ENCODE measurements at regions not wholly inside any gene's neighbourhood (a gene's known extent, or its start where the extent isn't known, plus 50 kb on each side); places are given as distances from the start of the nearest gene placed in this dataset.

- DNase-seq (ENCODE audit: low read depth): no peak
These were observed 259.7 kb upstream of the ZNF608 start for GRCh38 chr5:125006011-125006685.

GRCh38 chr5:125010356-125010755, 263.9 kb upstream of the ZNF608 start:
- DNase-seq (ENCODE audit: low read depth): no peak

GRCh38 chr5:125011014-125011413, 264.6 kb upstream of the ZNF608 start:
- DNase-seq (ENCODE audit: low read depth): no peak

DNA sequence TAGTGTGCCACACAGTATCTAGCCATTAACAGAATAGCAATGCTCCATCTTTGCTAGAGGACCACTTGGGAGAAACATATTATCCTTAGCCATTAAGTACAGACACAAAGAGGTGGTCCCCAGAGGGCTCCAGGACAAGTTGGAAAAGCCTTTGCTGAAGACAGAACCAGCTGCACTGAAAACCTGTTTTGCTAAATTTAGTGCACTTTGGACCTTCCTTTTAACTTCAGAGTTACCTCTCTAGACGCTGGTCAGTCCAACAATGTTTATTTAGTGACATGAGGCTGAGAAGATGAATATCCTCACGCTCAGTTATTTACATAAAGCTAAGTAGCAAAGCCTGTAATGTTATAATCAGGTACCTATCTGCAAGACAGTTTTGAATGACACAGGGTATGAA, 265.0 kb upstream of the ZNF608 start:
- DNase-seq (ENCODE audit: low read depth): no peak

- no peak for DNase-seq (ENCODE audit: low read depth)
These were observed 265.5 kb upstream of the ZNF608 start for GRCh38 chr5:125011947-125012346.

DNA sequence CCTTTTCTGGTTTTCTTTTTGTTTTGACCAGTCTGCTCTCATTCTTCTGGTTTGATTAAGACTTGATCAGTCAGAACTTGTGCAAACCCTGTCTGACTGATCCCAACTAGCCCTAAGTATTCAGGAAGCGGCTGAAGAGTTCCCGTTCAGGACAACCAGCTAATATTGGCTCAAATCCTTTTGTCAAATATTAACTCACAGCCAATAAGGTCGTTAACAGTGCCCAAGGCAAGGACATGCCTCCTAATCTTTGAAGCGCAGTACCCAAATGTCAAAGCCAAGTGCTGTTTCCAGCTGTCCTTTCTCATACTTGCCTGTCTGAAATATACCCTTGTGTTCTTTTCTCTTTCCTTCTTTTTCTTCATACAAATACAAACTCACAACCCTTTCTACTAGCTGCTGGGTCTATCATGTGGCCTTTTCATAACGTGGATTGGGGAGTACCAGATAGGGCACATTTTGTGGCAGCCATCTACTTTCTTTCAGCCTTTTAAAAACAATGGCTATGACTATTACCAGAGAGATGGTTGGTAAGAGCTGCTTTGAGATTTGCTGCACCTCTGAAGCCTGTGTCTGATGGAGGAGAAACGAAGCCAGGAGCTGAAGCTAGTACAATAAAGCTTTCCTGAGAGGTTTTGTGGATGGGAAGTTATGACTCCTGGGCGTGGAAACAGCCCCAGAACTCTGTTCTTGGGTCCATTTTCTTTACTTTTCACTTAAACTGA, 266.4 kb upstream of the ZNF608 start:
- DNase-seq (ENCODE audit: low read depth): no peak

- no peak for DNase-seq (ENCODE audit: low read depth)
These were observed 267.8 kb upstream of the ZNF608 start for GRCh38 chr5:125014202-125014601.

- no peak for DNase-seq (ENCODE audit: low read depth)
These were observed 271.4 kb upstream of the ZNF608 start for GRCh38 chr5:125017796-125018195.

GRCh38 chr5:125023673-125024072, 277.2 kb upstream of the ZNF608 start:
- DNase-seq (ENCODE audit: low read depth): peak; percentile 14

DNA sequence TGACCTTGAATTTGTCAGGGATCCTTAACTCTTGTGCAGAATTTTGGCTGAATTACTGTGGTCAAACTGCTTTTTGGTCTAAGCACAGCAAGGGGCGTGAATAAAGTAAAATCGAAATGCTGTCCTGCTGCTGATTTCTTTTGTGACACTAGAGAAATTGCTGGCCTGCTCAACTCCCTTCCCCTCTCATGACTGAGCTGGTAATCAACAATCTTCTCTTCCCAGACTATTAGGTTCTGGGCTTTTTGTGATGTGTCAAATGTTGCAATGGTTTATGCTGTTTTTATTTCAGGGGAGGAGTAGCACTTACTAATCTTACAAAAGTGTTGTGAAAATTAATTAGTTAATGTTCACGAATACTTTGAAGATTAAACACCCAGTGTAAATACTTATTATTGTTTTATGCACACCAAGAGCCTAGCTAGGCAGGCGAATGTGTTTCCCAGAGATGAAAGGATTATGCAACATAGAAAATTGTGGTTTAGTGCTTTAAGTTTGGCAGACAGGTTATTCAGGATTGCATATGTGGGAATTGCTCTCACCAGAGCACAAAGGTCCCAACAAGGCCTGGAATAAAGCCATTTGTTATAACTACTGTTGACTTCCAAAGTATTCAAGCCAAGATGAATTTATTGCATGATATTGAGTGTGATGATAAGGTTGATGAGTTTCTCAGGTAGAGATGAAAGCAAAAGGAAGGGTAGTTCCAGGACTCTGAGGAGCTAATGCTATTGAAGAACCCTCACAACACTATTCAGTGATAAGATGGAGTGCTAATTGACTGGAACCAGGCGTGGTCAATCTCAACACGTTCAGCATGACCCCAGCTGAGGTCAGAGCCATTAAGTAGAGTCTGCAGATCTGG, 280.7 kb upstream of the ZNF608 start:
- peak; percentile 81 for DNase-seq (ENCODE audit: low read depth)

- peak; percentile 90 for DNase-seq (ENCODE audit: low read depth)
These were observed 285.8 kb upstream of the ZNF608 start for GRCh38 chr5:125032286-125032685.

DNA sequence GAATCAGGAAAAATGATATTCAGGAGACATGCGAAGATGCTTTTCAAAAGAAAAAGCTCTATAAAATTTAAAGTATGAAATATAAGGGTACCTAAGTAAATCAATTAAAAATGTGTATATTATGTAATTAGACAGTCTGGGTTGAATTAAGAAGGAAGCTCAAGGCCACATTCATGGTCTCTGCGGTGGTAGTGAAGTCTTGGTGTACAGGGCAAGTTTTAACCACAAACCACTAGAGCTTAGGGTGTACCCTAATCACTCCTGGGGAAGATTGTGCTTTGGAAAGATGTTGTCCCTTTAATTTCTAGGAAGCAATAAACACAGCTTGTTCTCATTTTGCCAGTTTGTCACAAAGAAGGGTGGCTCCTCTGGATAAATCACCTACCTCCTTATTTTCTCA, 287.2 kb upstream of the ZNF608 start:
- DNase-seq (ENCODE audit: low read depth): no peak

DNA sequence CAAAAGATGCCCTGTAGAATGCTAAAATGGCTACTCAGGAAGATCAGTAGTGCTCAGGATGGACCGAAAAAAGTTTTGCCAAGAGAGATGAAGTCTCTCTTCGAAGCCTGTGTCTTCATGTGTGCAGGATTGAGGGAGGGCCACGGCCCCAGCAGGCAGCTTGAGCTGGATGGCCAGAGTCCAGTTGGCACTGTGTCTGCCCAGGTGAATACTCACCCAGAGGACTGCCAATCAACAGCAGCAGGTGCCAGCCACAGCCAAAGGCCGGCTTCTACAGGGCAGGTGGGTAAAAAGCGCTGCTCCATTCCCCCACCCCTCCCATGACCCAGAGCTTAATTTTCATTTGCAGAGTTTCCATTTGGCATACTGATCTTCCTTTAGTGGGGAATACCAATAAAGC, 287.9 kb upstream of the ZNF608 start:
- no peak for DNase-seq (ENCODE audit: low read depth)

DNA sequence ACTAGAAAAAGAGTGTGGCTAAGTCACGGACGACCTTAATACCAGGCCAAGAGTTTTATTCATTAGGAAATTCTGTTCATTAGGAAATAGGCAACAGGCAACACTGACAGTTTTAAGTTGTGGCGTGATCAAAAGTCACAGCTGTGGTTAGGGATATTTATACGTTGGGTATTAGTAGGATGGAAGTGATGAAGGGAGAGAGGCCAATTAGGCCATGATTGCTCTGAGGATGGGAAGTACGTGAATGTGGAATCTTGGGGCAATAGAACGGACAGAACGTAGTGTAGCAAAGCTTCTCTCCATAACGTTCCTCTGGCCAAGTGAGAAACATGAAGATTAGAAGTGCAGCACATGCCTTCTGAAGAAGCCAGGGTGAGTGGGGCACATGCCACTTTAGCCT, 290.1 kb upstream of the ZNF608 start:
- no peak for DNase-seq (ENCODE audit: low read depth)

- DNase-seq (ENCODE audit: low read depth): no peak
These were observed 290.6 kb upstream of the ZNF608 start for GRCh38 chr5:125037020-125037419.

GRCh38 chr5:125037530-125037929, 291.1 kb upstream of the ZNF608 start:
- no peak for DNase-seq (ENCODE audit: low read depth)

DNA sequence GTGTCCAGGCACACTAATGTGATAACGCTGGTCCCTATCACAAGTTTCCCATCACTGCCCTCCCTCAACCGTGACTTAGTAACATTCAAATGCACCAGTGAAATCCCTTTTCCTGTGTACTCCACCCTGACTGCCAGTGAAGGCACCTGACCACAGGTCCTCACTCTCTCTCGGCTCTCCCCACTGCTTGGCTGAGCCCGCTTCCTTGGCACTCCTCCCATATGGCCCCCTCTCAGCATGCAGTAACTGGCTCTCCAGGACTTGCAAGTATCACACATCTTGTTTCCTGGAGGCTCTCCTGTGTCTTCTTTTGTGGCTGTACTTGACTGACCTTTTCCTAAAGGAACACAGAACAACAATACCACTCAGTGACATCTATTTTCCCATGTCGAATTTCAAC, 292.0 kb upstream of the ZNF608 start:
- no peak for DNase-seq (ENCODE audit: low read depth)

DNA sequence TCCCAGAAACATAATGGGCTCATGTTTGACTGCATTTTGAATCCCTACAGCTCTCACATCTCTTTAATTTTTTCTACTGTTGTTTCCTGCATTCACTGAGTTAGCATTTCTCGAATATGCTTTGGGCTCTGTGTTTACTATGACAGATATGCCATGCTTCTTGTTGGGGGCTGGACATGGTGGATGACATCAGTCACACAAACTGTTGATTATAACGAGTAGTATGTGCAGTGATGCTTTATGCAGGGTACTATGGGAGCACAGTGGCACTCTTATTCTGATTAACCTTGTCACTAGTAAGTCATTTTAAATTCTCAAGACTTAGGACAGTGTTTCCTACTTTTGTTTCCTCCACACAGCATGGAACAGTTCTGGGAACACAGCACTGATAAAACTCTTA, 295.4 kb upstream of the ZNF608 start:
- no peak for DNase-seq (ENCODE audit: low read depth)

DNA sequence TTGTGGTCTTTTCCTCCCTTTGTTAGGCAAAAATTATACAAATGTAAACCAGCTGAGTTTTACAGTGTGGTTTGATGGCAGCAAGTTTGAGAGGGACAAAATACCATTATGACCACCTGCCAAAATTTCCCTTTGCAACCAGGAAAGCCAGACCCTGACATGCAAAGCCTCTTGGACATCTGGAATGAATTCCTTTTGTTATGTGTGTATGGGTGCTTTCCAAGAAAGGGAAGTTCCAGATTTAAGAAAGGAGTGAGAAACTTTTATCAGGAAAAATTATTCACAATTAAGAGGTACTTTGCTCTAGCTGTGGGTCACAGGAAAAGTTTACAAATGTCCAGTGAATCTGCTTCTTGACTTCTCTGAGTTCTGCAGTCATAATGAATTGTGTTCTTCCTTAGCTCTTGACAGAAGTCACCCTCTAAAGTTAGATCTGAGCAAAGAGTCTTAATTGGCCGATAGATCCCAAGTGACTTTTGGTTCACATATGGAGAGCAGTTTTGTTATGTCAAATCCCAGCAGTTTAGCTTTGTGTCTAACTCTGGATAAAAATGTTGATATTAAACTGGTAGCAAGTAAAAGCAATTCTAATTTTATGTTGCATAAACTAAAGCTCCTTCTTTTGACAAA, 295.9 kb upstream of the ZNF608 start:
- no peak for DNase-seq (ENCODE audit: low read depth)

GRCh38 chr5:125043781-125044391, 297.4 kb upstream of the ZNF608 start:
- DNase-seq (ENCODE audit: low read depth): peak; percentile 82

DNA sequence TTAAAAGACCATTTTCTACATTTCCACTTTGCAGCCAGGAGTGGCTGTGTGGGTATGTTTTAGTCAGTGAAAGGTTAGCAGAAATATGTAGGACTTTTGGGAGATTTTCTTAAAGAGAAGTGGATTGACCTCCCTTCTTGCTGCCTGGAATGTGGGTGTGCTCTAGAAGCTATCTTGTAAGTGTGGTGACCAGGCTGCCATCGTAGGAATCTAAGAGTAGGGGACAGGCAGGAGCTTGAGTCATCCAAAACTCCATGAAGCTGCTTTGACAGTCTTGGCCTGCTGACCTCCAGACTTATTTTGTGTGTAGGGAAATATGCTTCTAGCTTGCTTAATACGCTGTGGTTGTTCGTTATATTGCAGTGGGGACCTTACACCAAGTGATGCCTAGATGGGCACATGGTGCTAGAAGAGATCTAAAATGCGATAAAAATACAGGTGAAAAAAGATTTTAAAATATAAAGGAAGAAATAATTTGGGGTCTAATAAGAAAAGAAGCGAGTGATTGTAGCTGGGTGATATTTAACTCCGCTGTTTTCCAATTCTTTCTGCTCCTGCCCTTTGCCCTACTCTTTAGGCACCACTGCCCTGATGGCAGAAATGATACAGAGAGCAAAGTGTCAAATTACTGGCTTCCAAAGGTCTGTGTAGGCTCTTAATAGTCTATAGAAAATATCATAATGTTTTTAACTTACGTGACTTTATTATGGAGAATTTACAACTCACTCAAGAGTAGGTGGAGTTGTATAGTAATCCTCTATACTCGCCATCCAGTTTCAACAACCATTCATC, 298.2 kb upstream of the ZNF608 start:
- DNase-seq (ENCODE audit: low read depth): no peak

Data from amniotic epithelial cell (primary cell).